CD14-positive monocyte (primary cell): ENCODE measurements at regions not wholly inside any gene's neighbourhood (a gene's known extent, or its start where the extent isn't known, plus 50 kb on each side); places are given as distances from the start of the nearest gene placed in this dataset.
"Not testable (repeated sequence)": the region's sequence is repeated elsewhere in the genome, so short reads cannot be mapped to it uniquely, and the experiment has no call there.

Experiments
- DNase-seq, 3 donors: peaks; one replicate each; pipeline ENCODE4 v3.0.0-alpha.2; 2011 to 2022
- H2AFZ ChIP-seq: 2 replicates; pipeline ENCODE4 v1.6.0; 2012; ENCODE audit warnings: mild to moderate bottlenecking, low read depth, low read length, inconsistent platforms; ENCODE audit not compliant: insufficient read depth, poor library complexity, severe bottlenecking
- H3K27ac ChIP-seq, 2 donors: 1 replicate in 1 of 2; 2 replicates in 1 of 2; pipeline ENCODE4 v1.5.1; 2012 to 2013; ENCODE audit warnings: low read length in 2 of 2, control low read depth in 1 of 2, inconsistent platforms in 1 of 2, low read depth in 1 of 2, mild to moderate bottlenecking in 1 of 2
- H3K27me3 ChIP-seq, 2 donors: one replicate each; pipeline versions ENCODE4 v1.6.0 to v1.6.1; 2011 to 2013; ENCODE audit warnings: low read length in 2 of 2; ENCODE audit not compliant: control insufficient read depth in 2 of 2, insufficient read depth in 2 of 2
- H3K36me3 ChIP-seq, 2 donors: replicated peaks in 1 of 2; 1 replicate in 1 of 2; 2 replicates in 1 of 2; pipeline versions ENCODE4 v1.5.1 to v1.6.1; 2012 to 2013; ENCODE audit warnings: low read length in 2 of 2, control low read depth in 1 of 2, inconsistent platforms in 1 of 2, mild to moderate bottlenecking in 1 of 2; ENCODE audit not compliant: insufficient read depth in 2 of 2, control insufficient read depth in 1 of 2
- H3K4me1 ChIP-seq, 2 donors: 1 replicate in 1 of 2; 2 replicates in 1 of 2; pipeline versions ENCODE4 v1.5.1 to v1.6.1; 2012 to 2013; ENCODE audit warnings: low read length in 2 of 2, control low read depth in 1 of 2, inconsistent platforms in 1 of 2, mild to moderate bottlenecking in 1 of 2, moderate library complexity in 1 of 2; ENCODE audit not compliant: insufficient read depth in 2 of 2, control insufficient read depth in 1 of 2
- H3K4me2 ChIP-seq: replicated peaks from 2 replicates; pipeline ENCODE3; 2012; ENCODE audit warnings: low read length, moderate library complexity, mild to moderate bottlenecking; ENCODE audit not compliant: poor library complexity, severe bottlenecking; ENCODE audit errors: extremely low read depth
- H3K4me3 ChIP-seq, 3 experiments: fragments of 200-600 bp in 1 of 3; sonication (generic) in 1 of 3; replicated peaks in 1 of 3; 1 replicate in 2 of 3; 2 replicates in 1 of 3; pipeline ENCODE4 v1.5.1; 2011 to 2013; ENCODE audit warnings: low read length in 3 of 3, mild to moderate bottlenecking in 3 of 3, control low read depth in 2 of 3, low read depth in 2 of 3, inconsistent platforms in 1 of 3, moderate library complexity in 1 of 3
- H3K79me2 ChIP-seq: 2 replicates; pipeline ENCODE4 v1.6.0; 2012; ENCODE audit warnings: mild to moderate bottlenecking, control low read depth, inconsistent platforms, low read length, moderate library complexity; ENCODE audit not compliant: insufficient read depth
- H3K9ac ChIP-seq: 2 replicates; pipeline ENCODE4 v1.6.0; 2017; ENCODE audit warnings: low read length, mild to moderate bottlenecking; ENCODE audit not compliant: insufficient read depth, poor library complexity, severe bottlenecking
- H3K9me3 ChIP-seq, 2 donors: replicated peaks in 1 of 2; 1 replicate in 1 of 2; 2 replicates in 1 of 2; pipeline versions ENCODE4 v1.5.1 to v1.6.1; 2012 to 2013; ENCODE audit warnings: low read length in 2 of 2, control low read depth in 1 of 2; ENCODE audit not compliant: control insufficient read depth in 1 of 2, insufficient read depth in 1 of 2
- H4K20me1 ChIP-seq: 2 replicates; pipeline ENCODE4 v1.6.0; 2012; ENCODE audit warnings: mild to moderate bottlenecking, low read length, control low read depth, moderate library complexity; ENCODE audit not compliant: insufficient read depth
- H3K27ac Mint-ChIP-seq, 7 donors: one replicate each; pipeline ENCODE4 v1.8.0; 2020; ENCODE audit warnings: mild to moderate bottlenecking in 7 of 7, mixed read lengths in 7 of 7, moderate library complexity in 6 of 7, inconsistent platforms in 2 of 7
- H3K27me3 Mint-ChIP-seq, 3 donors: one replicate each; pipeline ENCODE4 v1.8.0; 2021 to 2022; ENCODE audit warnings: low read depth in 3 of 3, mild to moderate bottlenecking in 3 of 3, mixed read lengths in 3 of 3, moderate library complexity in 3 of 3, inconsistent platforms in 1 of 3
- H3K36me3 Mint-ChIP-seq, 2 donors: one replicate each; pipeline ENCODE4 v1.8.0; 2020; ENCODE audit warnings: mixed read lengths in 2 of 2, inconsistent platforms in 1 of 2, mild to moderate bottlenecking in 1 of 2
- H3K4me1 Mint-ChIP-seq: one replicate; pipeline ENCODE4 v1.8.0; 2020; ENCODE audit warnings: mild to moderate bottlenecking, mixed read lengths
- H3K4me3 Mint-ChIP-seq, 2 donors: one replicate each; pipeline ENCODE4 v1.8.0; 2020; ENCODE audit warnings: mild to moderate bottlenecking in 2 of 2, mixed read lengths in 2 of 2, moderate library complexity in 1 of 2
- H3K9me3 Mint-ChIP-seq, 7 donors: one replicate each; pipeline ENCODE4 v1.8.0; 2020 to 2022; ENCODE audit warnings: mixed read lengths in 7 of 7, mild to moderate bottlenecking in 6 of 7, moderate library complexity in 6 of 7, inconsistent platforms in 2 of 7
- WGBS: methylation state at CpG from one replicate; pipeline ENCODE4 v1.1.5; 2013; ENCODE audit warnings: missing lambda C conversion rate; ENCODE audit not compliant: insufficient coverage; 5-methylcytosine and 5-hydroxymethylcytosine counted together
- intact Hi-C, 2 donors: fragments of 100-400 bp; cut with micrococcal nuclease; formaldehyde crosslinking; loops; one replicate each; pipeline versions ENCODE4 v1.15.0 to v1.15.1; 2023
- TF ChIP-seq, protein P1 (sequence below): fragments of 200-600 bp; IDR thresholded peaks from one replicate; pipeline ENCODE4 v1.8.0; 2022; ENCODE audit warnings: antibody characterized with exemption, mild to moderate bottlenecking

DNA sequence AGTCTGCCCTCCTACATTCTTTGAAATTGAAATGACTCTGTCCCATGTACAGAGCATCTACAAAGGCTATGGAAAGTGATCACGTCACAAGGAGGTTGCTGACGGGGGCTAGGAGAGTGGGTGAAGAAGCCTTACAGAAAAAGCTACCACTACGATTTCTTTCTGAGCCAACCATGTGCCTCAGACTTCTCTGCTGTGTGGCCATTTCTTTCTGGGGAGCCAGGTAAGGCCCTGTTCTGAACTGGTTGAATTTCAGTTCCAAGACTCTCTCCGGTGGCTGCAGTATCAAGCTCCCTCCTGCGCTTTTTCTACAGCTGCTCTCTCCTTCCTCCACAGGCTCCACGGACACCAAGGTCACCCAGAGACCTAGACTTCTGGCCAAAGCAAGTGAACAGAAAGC lies 112.5 kb upstream of the PRSS1 start:
- peaks cover 1 to 10% (median 5%) of the 10 kb centered on the region in 3 donors for H3K27me3 Mint-ChIP-seq
- peaks cover 10% of the 10 kb centered on the region for H3K4me1 Mint-ChIP-seq
- no peak overlapping the region for H3K27ac Mint-ChIP-seq
- no peaks in the 10 kb centered on the region for H3K79me2 ChIP-seq
- no peak for DNase-seq
- no peaks in the 10 kb centered on the region for H3K9me3 ChIP-seq
- H3K36me3 Mint-ChIP-seq = no peaks in the 10 kb centered on the region
- no peaks in the 10 kb centered on the region for H3K4me1 ChIP-seq
- TF ChIP-seq, protein P1, sequence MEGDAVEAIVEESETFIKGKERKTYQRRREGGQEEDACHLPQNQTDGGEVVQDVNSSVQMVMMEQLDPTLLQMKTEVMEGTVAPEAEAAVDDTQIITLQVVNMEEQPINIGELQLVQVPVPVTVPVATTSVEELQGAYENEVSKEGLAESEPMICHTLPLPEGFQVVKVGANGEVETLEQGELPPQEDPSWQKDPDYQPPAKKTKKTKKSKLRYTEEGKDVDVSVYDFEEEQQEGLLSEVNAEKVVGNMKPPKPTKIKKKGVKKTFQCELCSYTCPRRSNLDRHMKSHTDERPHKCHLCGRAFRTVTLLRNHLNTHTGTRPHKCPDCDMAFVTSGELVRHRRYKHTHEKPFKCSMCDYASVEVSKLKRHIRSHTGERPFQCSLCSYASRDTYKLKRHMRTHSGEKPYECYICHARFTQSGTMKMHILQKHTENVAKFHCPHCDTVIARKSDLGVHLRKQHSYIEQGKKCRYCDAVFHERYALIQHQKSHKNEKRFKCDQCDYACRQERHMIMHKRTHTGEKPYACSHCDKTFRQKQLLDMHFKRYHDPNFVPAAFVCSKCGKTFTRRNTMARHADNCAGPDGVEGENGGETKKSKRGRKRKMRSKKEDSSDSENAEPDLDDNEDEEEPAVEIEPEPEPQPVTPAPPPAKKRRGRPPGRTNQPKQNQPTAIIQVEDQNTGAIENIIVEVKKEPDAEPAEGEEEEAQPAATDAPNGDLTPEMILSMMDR = no peak
- H3K36me3 ChIP-seq = no peaks in the 10 kb centered on the region
- no peak overlapping the region for H3K4me3 ChIP-seq
- H3K4me2 ChIP-seq = peak overlapping the region; percentile 6
- H4K20me1 ChIP-seq = no peaks in the 10 kb centered on the region
- H3K4me3 Mint-ChIP-seq = peak overlapping the region in 1 of 2 donors; percentile 87
- intact Hi-C loops = no loop called here
- peaks cover 0 to 5% (median 0%) of the 10 kb centered on the region in 7 donors for H3K9me3 Mint-ChIP-seq
- peaks cover 0 to 3% of the 10 kb centered on the region in 2 donors for H3K27me3 ChIP-seq
- peak overlapping the region; percentile 21 for H3K9ac ChIP-seq
- no peak overlapping the region for H3K27ac ChIP-seq
- H2AFZ ChIP-seq = peak overlapping the region; percentile 47
- WGBS = 69% methylated on average over 2 of the region's 6 CpGs

DNA sequence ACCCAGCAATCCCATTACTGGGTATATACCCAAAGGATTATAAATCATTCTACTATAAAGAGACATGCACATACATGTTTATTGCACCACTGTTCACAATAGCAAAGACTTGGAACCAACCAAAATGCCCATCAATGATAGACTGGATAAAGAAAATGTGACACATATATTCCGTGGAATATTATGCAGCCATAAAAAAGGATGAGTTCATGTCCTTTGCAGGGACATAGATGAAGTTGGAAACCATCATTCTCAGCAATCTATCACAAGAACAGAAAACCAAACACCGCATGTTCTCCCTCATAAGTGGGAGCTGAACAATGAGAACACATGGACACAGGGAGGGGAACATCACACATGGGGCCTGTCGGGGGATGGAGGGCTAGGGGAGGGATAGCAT lies 113.2 kb upstream of the PRSS1 start:
- H3K4me2 ChIP-seq, H3K4me3 ChIP-seq, H4K20me1 ChIP-seq, DNase-seq, H3K27me3 ChIP-seq, H2AFZ ChIP-seq, H3K27ac ChIP-seq, H3K9ac ChIP-seq, H3K79me2 ChIP-seq, H3K27me3 Mint-ChIP-seq, H3K36me3 ChIP-seq, H3K36me3 Mint-ChIP-seq, H3K4me3 Mint-ChIP-seq, intact Hi-C loops, H3K27ac Mint-ChIP-seq, H3K4me1 ChIP-seq, H3K9me3 ChIP-seq, H3K9me3 Mint-ChIP-seq: not testable (repeated sequence)
- H3K4me1 Mint-ChIP-seq = peaks cover 10% of the 10 kb centered on the region
- no CpG with 5 or more reads among the region's 3 CpGs for WGBS
